ENCODE measurements at regions not wholly inside any gene's neighbourhood (a gene's known extent, or its start where the extent isn't known, plus 50 kb on each side); places are given as distances from the start of the nearest gene placed in this dataset.

- TF ChIP-seq POLR2AphosphoS5 (IDR thresholded peaks at IDR 0.05) (no peak), CTCF (IDR thresholded peaks at IDR 0.05) (no peak), EP300 (IDR thresholded peaks at IDR 0.05) (no peak)
Measured at GRCh38 chr1:239617259-239617658, 230.9 kb downstream of the CHRM3 start.
